ENCODE measurements at regions not wholly inside any gene's neighbourhood (a gene's known extent, or its start where the extent isn't known, plus 50 kb on each side); places are given as distances from the start of the nearest gene placed in this dataset.

DNA sequence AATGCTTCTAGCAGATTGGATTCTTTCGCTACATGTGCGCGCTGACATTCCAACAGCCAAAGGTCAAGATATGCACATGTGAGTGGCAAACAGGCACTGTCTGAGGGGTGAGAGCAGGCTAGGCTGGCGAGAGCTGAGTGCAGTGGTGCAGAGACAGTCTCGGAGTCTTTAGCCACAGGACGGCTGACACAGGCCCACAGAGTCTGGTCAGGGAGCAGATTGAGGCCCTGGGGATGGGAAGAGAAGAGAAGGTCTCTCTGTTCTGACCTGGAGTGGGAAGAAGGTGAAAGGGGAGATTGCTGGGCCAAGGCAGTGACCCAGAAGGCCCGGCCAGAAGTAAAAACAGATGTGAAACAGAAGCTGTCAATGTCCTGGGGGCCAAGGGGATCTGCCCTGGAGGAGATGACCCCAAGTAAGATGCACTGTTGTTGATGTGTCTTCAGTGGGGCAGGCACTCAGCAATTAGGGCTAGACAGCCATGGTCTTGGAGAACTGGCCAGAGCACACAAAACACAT, 197.8 kb downstream of the ETS1 start:
- ATAC-seq (no peak), DNase-seq (no peak)
- peaks cover 5% of the 10 kb centered on the region for H3K4me1 Mint-ChIP-seq
- no peaks in the 10 kb centered on the region for H3K27me3 Mint-ChIP-seq
- H3K9me3 Mint-ChIP-seq (ENCODE audit: low read depth), result peaks cover 7% of the 10 kb centered on the region
- no peak overlapping the region for H3K4me3 Mint-ChIP-seq
- no peaks in the 10 kb centered on the region for H3K36me3 Mint-ChIP-seq
- CTCF ChIA-PET, result no interaction called here
- no peak overlapping the region for H3K27ac Mint-ChIP-seq

DNA sequence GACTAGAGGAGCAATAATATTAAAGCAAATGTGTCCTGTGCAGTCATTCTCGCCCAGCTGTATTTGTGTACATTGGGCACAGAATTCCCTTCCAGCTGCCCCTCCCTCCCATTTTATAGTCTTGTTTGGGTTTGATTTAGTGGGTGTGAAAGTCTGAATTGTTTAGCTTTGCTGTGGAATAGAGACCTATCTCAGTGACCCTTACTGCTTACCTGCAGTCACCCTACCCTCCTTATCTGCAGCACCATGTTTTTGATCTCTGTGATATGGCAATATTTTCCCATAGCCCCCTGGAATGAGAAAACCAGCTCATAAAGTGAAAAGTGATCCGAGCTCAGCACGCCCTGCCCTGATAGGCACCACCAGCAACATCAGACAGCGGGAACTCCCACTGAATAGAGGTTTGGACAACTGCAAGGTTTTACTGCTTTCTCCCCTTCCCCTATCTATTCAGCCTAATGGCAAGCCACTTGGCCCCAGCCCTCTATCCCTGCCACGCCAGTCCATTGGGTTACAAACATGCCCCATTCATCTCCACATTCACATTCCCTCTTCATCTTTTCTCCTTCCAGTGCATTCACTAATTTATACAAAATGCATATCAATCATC, 199.0 kb downstream of the ETS1 start:
- Mint-ChIP-seq H3K36me3 (peaks cover 5% of the 10 kb centered on the region), H3K4me1 (peaks cover 5% of the 10 kb centered on the region), H3K4me3 (no peak overlapping the region), H3K27ac (no peak overlapping the region), H3K9me3 (ENCODE audit: low read depth) (peaks cover 7% of the 10 kb centered on the region), H3K27me3 (no peaks in the 10 kb centered on the region)
- DNase-seq, result no peak
- ATAC-seq, result no peak
- CTCF ChIA-PET, result interaction anchor here (1.0 kb wide), 1 partner anchor 70 kb away, joined by 3 read pairs; no protein-coding TSS in a partner anchor

DNA sequence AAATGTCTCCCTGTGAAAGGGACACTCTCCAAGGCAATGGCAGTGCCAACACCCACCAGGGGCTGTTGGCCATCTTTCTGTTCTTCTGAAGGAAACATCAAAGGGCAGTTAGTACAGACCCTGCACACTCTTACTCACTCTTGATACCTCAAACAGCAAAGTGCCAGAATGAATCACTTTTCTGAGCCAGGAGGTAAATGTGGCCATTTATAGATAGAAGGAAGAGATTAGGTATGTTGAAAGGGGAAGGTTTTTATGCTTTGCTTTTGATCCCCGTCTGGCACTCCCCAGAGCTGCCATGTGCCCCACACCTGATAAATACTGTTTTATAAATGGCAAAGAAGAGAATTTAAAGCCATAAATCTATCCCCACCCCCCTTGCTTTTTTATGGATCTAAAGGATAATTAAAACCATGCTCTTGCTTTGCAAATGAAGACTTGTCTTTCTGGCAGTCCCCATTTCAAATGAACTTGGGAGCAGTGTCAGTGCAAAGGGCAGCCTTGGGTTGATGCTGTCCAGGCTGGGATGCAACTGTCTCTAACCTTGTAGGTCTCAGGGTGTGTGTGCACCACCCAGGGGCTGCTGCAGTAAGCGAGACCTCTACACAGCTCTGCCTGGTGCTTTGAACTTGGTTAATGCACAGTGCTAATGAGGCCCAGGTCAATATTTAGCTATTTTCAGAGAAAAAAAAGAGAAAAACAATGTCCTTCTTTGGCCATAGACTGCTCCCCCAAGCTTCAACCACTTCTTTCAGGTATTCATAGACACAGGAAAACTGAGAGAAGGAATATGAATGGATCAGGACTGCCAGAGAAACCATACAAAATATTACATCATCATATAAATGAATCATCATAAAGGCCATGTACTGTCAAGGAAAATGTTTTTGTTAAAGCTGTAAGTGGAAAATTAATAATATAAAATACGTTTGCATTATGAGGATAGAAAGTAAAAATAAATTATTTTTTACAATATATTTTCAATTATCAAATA, 207.5 kb downstream of the ETS1 start:
- peak overlapping the region; percentile 67 for H3K27ac Mint-ChIP-seq

DNA sequence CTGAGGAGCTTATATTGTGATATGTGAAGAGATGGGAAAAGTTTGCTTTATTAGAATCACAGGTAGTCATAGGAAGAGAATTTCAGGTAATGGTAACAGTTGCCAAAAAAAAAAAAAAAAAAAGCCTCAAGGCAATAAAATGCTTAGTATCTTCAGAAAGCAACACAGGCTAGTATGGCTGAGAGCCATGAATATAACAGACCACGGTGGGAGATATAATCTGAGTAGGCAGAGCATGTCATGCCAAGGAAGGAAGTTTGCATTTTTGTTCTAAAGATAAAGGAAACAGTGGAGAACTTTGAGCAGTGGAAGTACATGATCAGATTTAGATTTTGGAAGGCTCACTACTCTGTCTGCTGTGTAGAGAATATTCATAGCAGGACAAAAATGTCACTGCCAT, 211.4 kb downstream of the ETS1 start:
- H3K27ac Mint-ChIP-seq, result no peak overlapping the region
- H3K4me1 Mint-ChIP-seq, result peaks cover 45% of the 10 kb centered on the region

More for the DNA sequence above, 207.5 kb downstream of the ETS1 start:
- ATAC-seq (peak; percentile 94), DNase-seq (peak; percentile 48)
- peaks cover 25% of the 10 kb centered on the region for H3K9me3 Mint-ChIP-seq (ENCODE audit: low read depth)
- H3K4me3 Mint-ChIP-seq, result no peak overlapping the region
- CTCF ChIA-PET, result interaction anchor here (0.5 to 1.7 kb wide), 2 partner anchors 22 to 23 kb away, joined by 3 to 5 read pairs; no protein-coding TSS in a partner anchor
- H3K27me3 Mint-ChIP-seq, result no peaks in the 10 kb centered on the region
- H3K36me3 Mint-ChIP-seq, result peaks cover 46% of the 10 kb centered on the region
- peaks cover 31% of the 10 kb centered on the region for H3K4me1 Mint-ChIP-seq

DNA sequence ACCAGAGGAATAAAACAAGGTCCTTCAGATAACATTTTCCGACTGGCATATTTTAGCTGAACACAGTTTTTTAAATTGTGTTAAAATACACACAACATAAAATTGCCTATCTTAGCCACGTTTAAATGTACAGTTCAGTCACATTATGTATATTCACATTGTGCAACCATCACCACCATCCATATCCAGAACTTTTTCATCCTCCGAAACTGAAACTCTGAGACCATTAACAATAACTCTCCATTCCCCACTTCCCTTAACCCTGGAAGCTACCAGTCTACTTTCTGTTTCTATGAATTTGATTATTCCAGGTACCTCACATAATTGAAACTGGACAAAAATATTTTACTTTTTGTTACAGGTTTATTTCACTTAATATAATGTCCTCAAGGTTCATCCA, 213.3 kb downstream of the ETS1 start:
- Mint-ChIP-seq H3K27me3 (no peaks in the 10 kb centered on the region), H3K9me3 (ENCODE audit: low read depth) (peaks cover 10% of the 10 kb centered on the region), H3K4me3 (no peak overlapping the region), H3K36me3 (peaks cover 21% of the 10 kb centered on the region), H3K27ac (no peak overlapping the region), H3K4me1 (peaks cover 30% of the 10 kb centered on the region)
- DNase-seq (no peak), ATAC-seq (no peak)
- CTCF ChIA-PET, result interaction anchor here (0.9 to 1.2 kb wide), 2 partner anchors 26 to 75 kb away, joined by 3 read pairs; no protein-coding TSS in a partner anchor

More for the DNA sequence above, 211.4 kb downstream of the ETS1 start:
- Mint-ChIP-seq H3K4me3 (no peak overlapping the region), H3K9me3 (ENCODE audit: low read depth) (peaks cover 13% of the 10 kb centered on the region), H3K36me3 (peaks cover 26% of the 10 kb centered on the region), H3K27me3 (no peaks in the 10 kb centered on the region)
- CTCF ChIA-PET, result interaction anchor here (0.8 kb wide), 1 partner anchor 26 kb away, joined by 3 read pairs; no protein-coding TSS in a partner anchor
- DNase-seq (no peak), ATAC-seq (no peak)

DNA sequence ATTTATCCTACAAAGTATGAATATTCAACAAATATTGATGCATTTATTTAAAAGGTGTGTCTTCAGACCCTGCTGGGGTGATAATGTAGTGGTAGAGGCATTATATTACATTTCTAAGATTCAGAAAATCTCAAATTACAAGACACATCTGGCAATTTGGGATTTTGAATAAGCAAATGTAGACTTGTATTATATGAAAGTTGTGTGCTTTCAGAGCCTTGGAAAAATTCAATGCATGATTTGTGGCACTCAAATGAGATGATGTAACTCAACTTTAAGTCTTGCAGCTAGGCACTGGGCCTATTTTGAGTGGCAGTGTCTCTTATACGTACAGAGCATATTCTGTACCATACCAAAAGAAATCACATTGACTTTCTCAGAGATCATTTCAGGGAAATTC, 214.4 kb downstream of the ETS1 start:
- CTCF ChIA-PET, result interaction anchor here (0.9 kb wide), 1 partner anchor 27 kb away, joined by 3 read pairs; no protein-coding TSS in a partner anchor
- no peak overlapping the region for H3K27ac Mint-ChIP-seq
- no peak overlapping the region for H3K4me3 Mint-ChIP-seq
- DNase-seq, result no peak
- H3K36me3 Mint-ChIP-seq, result peaks cover 15% of the 10 kb centered on the region
- H3K4me1 Mint-ChIP-seq, result peaks cover 25% of the 10 kb centered on the region
- ATAC-seq, result no peak
- peaks cover 8% of the 10 kb centered on the region for H3K9me3 Mint-ChIP-seq (ENCODE audit: low read depth)
- H3K27me3 Mint-ChIP-seq, result no peaks in the 10 kb centered on the region

DNA sequence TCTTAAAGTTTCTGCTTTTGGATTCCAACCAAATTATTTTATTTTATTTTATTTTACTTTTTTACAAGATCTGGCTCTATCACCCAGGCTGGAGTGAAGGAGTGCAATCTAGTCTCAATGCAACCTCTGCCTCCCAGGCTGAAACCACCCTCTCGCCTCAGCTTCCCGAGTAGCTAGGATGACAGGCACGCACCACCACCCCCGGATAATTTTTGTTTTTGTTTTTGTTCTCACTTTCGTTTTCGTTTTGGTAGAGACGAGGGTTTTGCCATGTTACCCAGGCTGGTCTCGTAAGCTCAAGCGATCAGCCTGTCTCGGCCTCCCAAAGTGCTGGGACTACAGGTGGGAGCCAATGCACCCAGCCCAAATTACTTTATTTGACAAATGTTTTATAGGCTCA, 219.8 kb downstream of the ETS1 start:
- Mint-ChIP-seq H3K9me3 (ENCODE audit: low read depth) (peaks cover 3% of the 10 kb centered on the region), H3K36me3 (peaks cover 13% of the 10 kb centered on the region), H3K27me3 (no peaks in the 10 kb centered on the region), H3K4me3 (peak overlapping the region; percentile 60), H3K27ac (peak overlapping the region; percentile 76), H3K4me1 (peaks cover 8% of the 10 kb centered on the region)
- peak; percentile 94 for ATAC-seq
- peak; percentile 72 for DNase-seq
- CTCF ChIA-PET, result interaction anchor here (0.9 to 2.0 kb wide), 10 partner anchors 11 to 97 kb away, joined by 3 to 10 read pairs (median 4); no protein-coding TSS in a partner anchor

DNA sequence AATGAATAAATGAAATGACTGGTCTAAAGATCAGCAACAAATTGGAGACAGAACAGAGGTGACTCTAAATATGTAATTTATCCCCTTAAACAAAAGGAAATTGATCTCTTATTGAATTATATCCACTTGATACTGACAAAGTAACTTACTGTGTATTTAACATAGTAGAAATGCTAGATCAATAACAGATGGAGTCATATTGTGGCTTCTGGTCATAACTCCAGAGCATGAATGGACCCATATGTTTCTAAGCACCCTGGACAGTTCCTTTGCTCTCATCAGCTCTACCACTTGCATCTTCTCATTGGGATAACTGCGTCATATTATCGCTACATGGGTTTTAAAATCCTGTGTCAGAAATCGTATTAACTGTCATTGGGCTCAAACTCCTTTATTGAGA, 222.3 kb downstream of the ETS1 start:
- DNase-seq (no peak), ATAC-seq (no peak)
- no peak overlapping the region for H3K4me3 Mint-ChIP-seq
- no peaks in the 10 kb centered on the region for H3K27me3 Mint-ChIP-seq
- H3K9me3 Mint-ChIP-seq (ENCODE audit: low read depth), result peaks cover 3% of the 10 kb centered on the region
- no peak overlapping the region for H3K27ac Mint-ChIP-seq
- CTCF ChIA-PET, result interaction anchor here (1.4 kb wide), 1 partner anchor 46 kb away, joined by 4 read pairs; no protein-coding TSS in a partner anchor
- peaks cover 8% of the 10 kb centered on the region for H3K4me1 Mint-ChIP-seq
- peaks cover 10% of the 10 kb centered on the region for H3K36me3 Mint-ChIP-seq

DNA sequence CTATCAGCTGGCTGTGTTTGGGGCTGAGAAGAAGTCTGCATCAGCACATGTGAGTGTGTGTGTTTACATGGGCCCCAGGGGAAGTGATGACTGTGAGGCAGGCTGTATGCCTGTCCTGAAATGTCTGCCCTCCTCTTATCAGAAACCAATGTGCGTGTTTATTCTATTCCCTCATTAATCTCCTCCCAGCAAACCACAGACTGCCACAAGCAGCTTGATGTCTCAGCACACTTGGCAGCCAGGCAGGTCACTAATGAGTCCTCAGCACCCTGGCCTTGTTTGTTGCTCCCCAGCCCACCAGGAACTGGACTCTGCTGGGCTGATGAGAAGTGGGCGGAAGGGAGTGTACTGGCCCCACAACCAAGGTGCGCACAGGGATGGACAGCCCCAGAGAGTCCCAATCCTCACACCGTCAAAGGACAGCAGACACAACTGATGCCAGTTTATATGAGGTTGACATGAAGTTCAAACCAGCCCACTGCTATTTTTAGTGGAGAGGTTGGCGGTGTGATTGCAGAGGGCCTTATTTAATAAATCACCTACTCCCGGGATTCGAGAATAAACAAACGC, 225.8 kb downstream of the ETS1 start:
- no peak overlapping the region for H3K4me3 Mint-ChIP-seq
- DNase-seq (no peak), ATAC-seq (no peak)
- H3K36me3 Mint-ChIP-seq, result peaks cover 4% of the 10 kb centered on the region
- CTCF ChIA-PET, result interaction anchor here (1.5 kb wide), 1 partner anchor 38 kb away, joined by 4 read pairs; no protein-coding TSS in a partner anchor
- peaks cover 4% of the 10 kb centered on the region for H3K4me1 Mint-ChIP-seq
- H3K27ac Mint-ChIP-seq, result no peak overlapping the region
- H3K27me3 Mint-ChIP-seq, result no peaks in the 10 kb centered on the region
- peaks cover 1% of the 10 kb centered on the region for H3K9me3 Mint-ChIP-seq (ENCODE audit: low read depth)

DNA sequence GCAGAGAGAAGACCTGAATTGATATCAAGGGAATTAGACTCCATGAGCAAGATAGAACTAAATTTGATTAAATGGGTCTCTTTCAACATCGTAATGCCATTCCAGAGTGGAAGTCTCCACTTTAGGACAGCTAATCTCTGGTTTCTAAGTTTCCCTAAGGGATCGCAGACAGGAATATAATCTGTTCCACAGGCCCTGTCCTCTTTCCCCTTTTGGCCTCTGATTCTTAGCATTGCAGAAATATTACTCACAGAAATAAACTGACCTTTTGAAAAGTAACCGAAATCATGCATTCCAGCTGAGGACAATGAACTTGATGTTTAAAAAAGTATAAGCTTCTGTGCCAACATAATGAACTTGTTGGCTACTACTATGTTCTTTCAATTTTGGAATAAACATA, 227.8 kb downstream of the ETS1 start:
- Mint-ChIP-seq H3K4me3 (no peak overlapping the region), H3K36me3 (no peaks in the 10 kb centered on the region), H3K27me3 (no peaks in the 10 kb centered on the region), H3K9me3 (ENCODE audit: low read depth) (no peaks in the 10 kb centered on the region), H3K27ac (no peak overlapping the region), H3K4me1 (peaks cover 3% of the 10 kb centered on the region)
- DNase-seq, result no peak
- CTCF ChIA-PET, result interaction anchor here (1.4 kb wide), 1 partner anchor 267 kb away, joined by 3 read pairs; no protein-coding TSS in a partner anchor
- no peak for ATAC-seq

DNA sequence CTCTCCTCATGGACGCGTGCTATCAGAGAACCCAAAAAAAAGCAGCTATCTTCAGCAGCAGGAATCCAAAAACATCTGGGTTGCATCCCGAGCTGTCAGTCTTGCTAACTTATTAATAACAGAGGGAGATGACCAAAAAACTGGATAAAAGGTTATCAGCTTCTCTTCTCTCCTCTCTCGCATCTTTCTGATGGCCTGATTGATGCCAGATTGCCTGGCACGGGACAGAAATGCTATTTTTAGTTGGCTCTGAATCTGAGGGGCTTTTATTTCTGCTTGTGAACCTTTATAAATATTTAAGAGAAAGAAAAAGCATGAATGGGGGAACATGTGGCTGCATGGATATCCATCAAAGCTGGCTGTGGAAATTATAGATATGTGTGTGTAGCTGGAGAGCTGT, 230.3 kb downstream of the ETS1 start:
- CTCF ChIA-PET, result interaction anchor here (0.6 to 1.1 kb wide), 3 partner anchors 10 to 27 kb away, joined by 3 to 4 read pairs (median 3); no protein-coding TSS in a partner anchor
- no peaks in the 10 kb centered on the region for H3K27me3 Mint-ChIP-seq
- no peaks in the 10 kb centered on the region for H3K9me3 Mint-ChIP-seq (ENCODE audit: low read depth)
- H3K36me3 Mint-ChIP-seq, result no peaks in the 10 kb centered on the region
- H3K4me1 Mint-ChIP-seq, result peaks cover 3% of the 10 kb centered on the region
- H3K4me3 Mint-ChIP-seq, result no peak overlapping the region
- H3K27ac Mint-ChIP-seq, result no peak overlapping the region
- ATAC-seq (no peak), DNase-seq (no peak)

DNA sequence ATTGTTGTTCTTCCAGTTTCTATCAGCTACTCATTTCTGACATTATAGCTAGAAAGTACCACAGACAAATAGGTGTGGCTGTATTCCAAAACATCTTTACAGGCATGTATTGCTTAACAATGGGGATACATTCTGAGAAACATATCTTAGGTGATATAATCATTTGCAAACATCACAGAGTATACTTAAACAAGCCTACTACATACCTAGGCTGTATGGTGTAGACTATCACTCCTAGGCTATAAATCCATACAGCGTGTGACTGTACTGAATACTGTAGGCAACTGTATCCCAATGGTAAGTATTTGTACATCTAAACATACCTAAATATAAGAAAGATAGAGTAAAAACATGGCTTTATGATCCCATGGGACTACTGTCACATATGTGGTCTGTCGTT, 231.8 kb downstream of the ETS1 start:
- Mint-ChIP-seq H3K4me1 (peaks cover 1% of the 10 kb centered on the region), H3K9me3 (ENCODE audit: low read depth) (no peaks in the 10 kb centered on the region), H3K27ac (no peak overlapping the region), H3K4me3 (no peak overlapping the region), H3K27me3 (no peaks in the 10 kb centered on the region), H3K36me3 (peaks cover under 1% of the 10 kb centered on the region)
- ATAC-seq, result no peak
- DNase-seq, result no peak
- CTCF ChIA-PET, result no interaction called here

DNA sequence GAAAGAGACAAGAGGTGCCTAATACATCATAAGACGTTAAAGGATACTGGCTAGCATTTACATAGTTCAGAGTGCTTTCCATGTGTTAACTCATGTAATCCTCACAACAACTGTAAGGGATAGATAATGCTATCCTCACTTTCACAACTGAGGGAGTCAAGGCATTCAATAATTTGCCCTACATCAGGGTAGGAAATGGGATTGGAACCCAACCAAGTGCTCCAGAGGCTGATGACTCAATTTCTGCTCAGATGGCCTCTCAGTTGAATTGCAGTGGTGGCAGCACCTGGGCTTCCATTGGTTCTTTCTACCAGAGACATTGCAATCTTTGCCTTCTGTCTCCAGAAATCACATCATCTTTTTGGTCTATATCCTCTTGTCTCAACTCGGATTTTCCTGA, 232.9 kb downstream of the ETS1 start:
- no peaks in the 10 kb centered on the region for H3K27me3 Mint-ChIP-seq
- CTCF ChIA-PET, result no interaction called here
- no peaks in the 10 kb centered on the region for H3K9me3 Mint-ChIP-seq (ENCODE audit: low read depth)
- no peak for DNase-seq
- H3K27ac Mint-ChIP-seq, result no peak overlapping the region
- H3K4me1 Mint-ChIP-seq, result peaks cover 12% of the 10 kb centered on the region
- H3K4me3 Mint-ChIP-seq, result no peak overlapping the region
- ATAC-seq, result no peak
- H3K36me3 Mint-ChIP-seq, result peaks cover 4% of the 10 kb centered on the region
